Naive thymus-derived CD8-positive, alpha-beta T cell (primary cell): ENCODE measurements at regions not wholly inside any gene's neighbourhood (a gene's known extent, or its start where the extent isn't known, plus 50 kb on each side); places are given as distances from the start of the nearest gene placed in this dataset.

Experiments
- ATAC-seq, 2 donors: fragments of 150-1000 bp; cut with Tn5 transposase in 1 of 2; sonication (Bioruptor Pico), chemical (Tn5 transposase) in 1 of 2; 1 replicate in 1 of 2; 2 replicates in 1 of 2; pipeline ENCODE4 v1.10.0; 2021; ENCODE audit warnings: mild to moderate bottlenecking in 2 of 2, moderate library complexity in 2 of 2
- POLR2A ChIA-PET: fragments of 350-600 bp; sonication (Branson Sonifier 250); formaldehyde crosslinking; loops from one replicate; lab custom pipeline; 2021; ENCODE audit warnings: antibody characterized with exemption; lab: Charles Lee
- DNase-seq, 10 donors: peaks; one replicate each; pipeline versions ENCODE4 v3.0.0 to v3.0.0-alpha.2; 2020 to 2022
- H3K27ac Mint-ChIP-seq, 10 donors: one replicate each; pipeline ENCODE4 v1.8.0; 2020 to 2022; ENCODE audit warnings: mild to moderate bottlenecking in 10 of 10, mixed read lengths in 10 of 10, moderate library complexity in 4 of 10, inconsistent platforms in 1 of 10
- H3K27me3 Mint-ChIP-seq, 5 donors: one replicate each; pipeline ENCODE4 v1.8.0; 2021 to 2022; ENCODE audit warnings: mixed read lengths in 5 of 5
- H3K36me3 Mint-ChIP-seq, 3 donors: one replicate each; pipeline ENCODE4 v1.8.0; 2020 to 2022; ENCODE audit warnings: mixed read lengths in 3 of 3, mild to moderate bottlenecking in 2 of 3, inconsistent platforms in 1 of 3
- H3K4me1 Mint-ChIP-seq, 4 donors: one replicate each; pipeline ENCODE4 v1.8.0; 2021 to 2022; ENCODE audit warnings: mixed read lengths in 4 of 4
- H3K4me3 Mint-ChIP-seq, 10 donors: one replicate each; pipeline ENCODE4 v1.8.0; 2020 to 2022; ENCODE audit warnings: mild to moderate bottlenecking in 10 of 10, mixed read lengths in 10 of 10, moderate library complexity in 6 of 10, inconsistent platforms in 1 of 10
- H3K9me3 Mint-ChIP-seq, 9 donors: one replicate each; pipeline ENCODE4 v1.8.0; 2020 to 2022; ENCODE audit warnings: mixed read lengths in 9 of 9, mild to moderate bottlenecking in 3 of 9, inconsistent platforms in 1 of 9, moderate library complexity in 1 of 9

- POLR2A ChIA-PET = no interaction called here
Measured at GRCh38 chr2:153106802-153107477, 371.6 kb downstream of the RPRM start.

GRCh38 chr2:153105829-153106578, 372.6 kb downstream of the RPRM start:
- no peaks in the 10 kb centered on the region for H3K36me3 Mint-ChIP-seq
- ATAC-seq (no peak), DNase-seq (no peak)
- H3K4me3 Mint-ChIP-seq = peak overlapping the region in 2 of 10 donors; percentile 7 to 49
- peaks cover 0 to 4% (median 0%) of the 10 kb centered on the region in 5 donors for H3K27me3 Mint-ChIP-seq
- peaks cover 2 to 7% (median 4%) of the 10 kb centered on the region in 4 donors for H3K4me1 Mint-ChIP-seq
- peaks cover 0 to 4% (median 0%) of the 10 kb centered on the region in 9 donors for H3K9me3 Mint-ChIP-seq
- peak overlapping the region in 1 of 10 donors; percentile 3 for H3K27ac Mint-ChIP-seq
- POLR2A ChIA-PET = no interaction called here

More at GRCh38 chr2:153106802-153107477, 371.6 kb downstream of the RPRM start:
- no peaks in the 10 kb centered on the region for H3K36me3 Mint-ChIP-seq
- ATAC-seq (no peak), DNase-seq (no peak)
- peaks cover 0 to 8% (median 2%) of the 10 kb centered on the region in 5 donors for H3K27me3 Mint-ChIP-seq
- H3K4me1 Mint-ChIP-seq = peaks cover 2 to 7% (median 4%) of the 10 kb centered on the region in 4 donors
- H3K4me3 Mint-ChIP-seq = peak overlapping the region in 9 of 10 donors; percentile 11 to 53 (median 34)
- H3K9me3 Mint-ChIP-seq = peaks cover 0 to 4% (median 0%) of the 10 kb centered on the region in 9 donors
- H3K27ac Mint-ChIP-seq = no peak overlapping the region

- DNase-seq (no peak), ATAC-seq (no peak)
- H3K27me3 Mint-ChIP-seq = peaks cover 0 to 4% (median 0%) of the 10 kb centered on the region in 5 donors
- peaks cover 0 to 2% (median under 1%) of the 10 kb centered on the region in 4 donors for H3K4me1 Mint-ChIP-seq
- H3K36me3 Mint-ChIP-seq = no peaks in the 10 kb centered on the region
- H3K4me3 Mint-ChIP-seq = no peak overlapping the region
- no peak overlapping the region for H3K27ac Mint-ChIP-seq
- POLR2A ChIA-PET = no interaction called here
- peaks cover 0 to 16% (median 0%) of the 10 kb centered on the region in 9 donors for H3K9me3 Mint-ChIP-seq
Measured at GRCh38 chr2:153101187-153101586, 377.4 kb downstream of the RPRM start.

- Mint-ChIP-seq H3K27me3 (peaks cover 0 to 4% (median 0%) of the 10 kb centered on the region in 5 donors), H3K36me3 (no peaks in the 10 kb centered on the region), H3K4me3 (no peak overlapping the region), H3K9me3 (peaks cover 0 to 18% (median 0%) of the 10 kb centered on the region in 9 donors), H3K27ac (no peak overlapping the region), H3K4me1 (peaks cover 0 to 2% (median 0%) of the 10 kb centered on the region in 4 donors)
- ATAC-seq (no peak), DNase-seq (no peak)
- POLR2A ChIA-PET = no interaction called here
Measured at GRCh38 chr2:153100151-153100550, 378.4 kb downstream of the RPRM start.

GRCh38 chr2:153098073-153098472, 379.7 kb downstream of the ARL6IP6 start:
- H3K27ac Mint-ChIP-seq = no peak overlapping the region
- H3K27me3 Mint-ChIP-seq = peaks cover 0 to 2% (median 0%) of the 10 kb centered on the region in 5 donors
- H3K4me1 Mint-ChIP-seq = peaks cover 0 to under 1% (median 0%) of the 10 kb centered on the region in 4 donors
- POLR2A ChIA-PET = no interaction called here
- H3K36me3 Mint-ChIP-seq = peaks cover 0 to 5% (median 0%) of the 10 kb centered on the region in 3 donors
- H3K9me3 Mint-ChIP-seq = peaks cover 0 to 18% (median 3%) of the 10 kb centered on the region in 9 donors
- ATAC-seq (no peak), DNase-seq (no peak)
- no peak overlapping the region for H3K4me3 Mint-ChIP-seq

- DNase-seq = no peak
- POLR2A ChIA-PET = no interaction called here
- H3K27me3 Mint-ChIP-seq = peaks cover 0 to 5% (median 0%) of the 10 kb centered on the region in 5 donors
- peaks cover 0 to 5% (median 0%) of the 10 kb centered on the region in 3 donors for H3K36me3 Mint-ChIP-seq
- no peak for ATAC-seq
- no peak overlapping the region for H3K4me3 Mint-ChIP-seq
- H3K27ac Mint-ChIP-seq = no peak overlapping the region
- peaks cover 0 to 18% (median 6%) of the 10 kb centered on the region in 9 donors for H3K9me3 Mint-ChIP-seq
- no peaks in the 10 kb centered on the region for H3K4me1 Mint-ChIP-seq
Measured at GRCh38 chr2:153096272-153096671, 377.9 kb downstream of the ARL6IP6 start.

- Mint-ChIP-seq H3K4me1 (no peaks in the 10 kb centered on the region), H3K4me3 (no peak overlapping the region), H3K9me3 (peaks cover 0 to 9% (median 4%) of the 10 kb centered on the region in 9 donors), H3K27ac (no peak overlapping the region), H3K36me3 (peaks cover 0 to 5% (median 0%) of the 10 kb centered on the region in 3 donors), H3K27me3 (peaks cover 0 to 9% (median 0%) of the 10 kb centered on the region in 5 donors)
- no peak for ATAC-seq
- POLR2A ChIA-PET = no interaction called here
- no peak for DNase-seq
Measured at GRCh38 chr2:153091344-153091743, 372.9 kb downstream of the ARL6IP6 start.

- no peak for ATAC-seq
- no peak overlapping the region for H3K27ac Mint-ChIP-seq
- no peak for DNase-seq
- no peaks in the 10 kb centered on the region for H3K36me3 Mint-ChIP-seq
- POLR2A ChIA-PET = no interaction called here
- no peaks in the 10 kb centered on the region for H3K4me1 Mint-ChIP-seq
- peaks cover 0 to 2% (median 0%) of the 10 kb centered on the region in 9 donors for H3K9me3 Mint-ChIP-seq
- H3K27me3 Mint-ChIP-seq = peaks cover 0 to 3% (median 0%) of the 10 kb centered on the region in 5 donors
- no peak overlapping the region for H3K4me3 Mint-ChIP-seq
Measured at GRCh38 chr2:153079315-153079714, 360.9 kb downstream of the ARL6IP6 start.

GRCh38 chr2:153077311-153077710, 358.9 kb downstream of the ARL6IP6 start:
- POLR2A ChIA-PET = no interaction called here
- no peaks in the 10 kb centered on the region for H3K4me1 Mint-ChIP-seq
- H3K9me3 Mint-ChIP-seq = peaks cover 0 to 2% (median 0%) of the 10 kb centered on the region in 9 donors
- DNase-seq = no peak
- H3K27me3 Mint-ChIP-seq = no peaks in the 10 kb centered on the region
- no peaks in the 10 kb centered on the region for H3K36me3 Mint-ChIP-seq
- ATAC-seq = no peak
- no peak overlapping the region for H3K4me3 Mint-ChIP-seq
- no peak overlapping the region for H3K27ac Mint-ChIP-seq

GRCh38 chr2:153074207-153074606, 355.8 kb downstream of the ARL6IP6 start:
- Mint-ChIP-seq H3K4me1 (no peaks in the 10 kb centered on the region), H3K27me3 (peaks cover 0 to 9% (median 2%) of the 10 kb centered on the region in 5 donors), H3K36me3 (no peaks in the 10 kb centered on the region), H3K9me3 (no peaks in the 10 kb centered on the region), H3K27ac (no peak overlapping the region), H3K4me3 (no peak overlapping the region)
- DNase-seq (no peak), ATAC-seq (no peak)
- POLR2A ChIA-PET = no interaction called here

GRCh38 chr2:153072813-153073212, 354.4 kb downstream of the ARL6IP6 start:
- Mint-ChIP-seq H3K4me1 (no peaks in the 10 kb centered on the region), H3K27me3 (peaks cover 0 to 16% (median 2%) of the 10 kb centered on the region in 5 donors), H3K27ac (no peak overlapping the region), H3K36me3 (no peaks in the 10 kb centered on the region), H3K9me3 (no peaks in the 10 kb centered on the region), H3K4me3 (no peak overlapping the region)
- DNase-seq (no peak), ATAC-seq (no peak)
- POLR2A ChIA-PET = no interaction called here

- Mint-ChIP-seq H3K4me1 (no peaks in the 10 kb centered on the region), H3K27ac (no peak overlapping the region), H3K27me3 (peaks cover 0 to 16% (median 2%) of the 10 kb centered on the region in 5 donors), H3K4me3 (no peak overlapping the region), H3K36me3 (no peaks in the 10 kb centered on the region), H3K9me3 (no peaks in the 10 kb centered on the region)
- DNase-seq (no peak), ATAC-seq (no peak)
- POLR2A ChIA-PET = no interaction called here
Measured at GRCh38 chr2:153072077-153072476, 353.7 kb downstream of the ARL6IP6 start.

- H3K27ac Mint-ChIP-seq = no peak overlapping the region
- no peak for ATAC-seq
- no peak overlapping the region for H3K4me3 Mint-ChIP-seq
Measured at GRCh38 chr2:153071090-153071489, 352.7 kb downstream of the ARL6IP6 start.

More at GRCh38 chr2:153071090-153071489, 352.7 kb downstream of the ARL6IP6 start:
- POLR2A ChIA-PET = no interaction called here
- H3K36me3 Mint-ChIP-seq = no peaks in the 10 kb centered on the region
- no peak for DNase-seq
- H3K27me3 Mint-ChIP-seq = peaks cover 0 to 16% (median 2%) of the 10 kb centered on the region in 5 donors
- H3K9me3 Mint-ChIP-seq = no peaks in the 10 kb centered on the region
- no peaks in the 10 kb centered on the region for H3K4me1 Mint-ChIP-seq
